HL-60 (cell line): ENCODE measurements at regions not wholly inside any gene's neighbourhood (a gene's known extent, or its start where the extent isn't known, plus 50 kb on each side); places are given as distances from the start of the nearest gene placed in this dataset.

ENCODE experiments used
- DNase-seq, 2 experiments: peaks; one replicate each; pipeline ENCODE4 v3.0.0-alpha.2; 2010 to 2020; ENCODE audit warnings: low read depth in 1 of 2, low spot score in 1 of 2
- H3K27ac ChIP-seq: fragments of 250-450 bp; sonication (Bioruptor Pico); replicated peaks from 2 replicates; pipeline ENCODE4 v1.5.1; 2020; ENCODE audit warnings: mild to moderate bottlenecking, moderate library complexity
- H3K27me3 ChIP-seq: fragments of 250-450 bp; sonication (Bioruptor Pico); 2 replicates; pipeline ENCODE4 v1.5.1; 2021; ENCODE audit warnings: mild to moderate bottlenecking, moderate library complexity; ENCODE audit not compliant: insufficient read depth, poor library complexity, severe bottlenecking
- H3K4me3 ChIP-seq: replicated peaks from 2 replicates; pipeline ENCODE4 v1.5.1; 2011; ENCODE audit warnings: mild to moderate bottlenecking, control low read depth, low read length; ENCODE audit not compliant: insufficient read depth
- CTCF ChIP-seq: IDR thresholded peaks from one replicate; pipeline ENCODE4 v1.5.1; 2011; ENCODE audit warnings: low read length, control low read depth, inconsistent platforms; ENCODE audit not compliant: insufficient read depth
- GABPA ChIP-seq: IDR thresholded peaks from 2 replicates; pipeline ENCODE4 v1.6.1; 2012; ENCODE audit warnings: low read depth
- POLR2AphosphoS5 ChIP-seq: IDR thresholded peaks from 2 replicates; pipeline ENCODE4 v1.6.1; 2012; ENCODE audit warnings: low read depth
- REST ChIP-seq: IDR thresholded peaks from 2 replicates; pipeline ENCODE4 v1.6.1; 2012; ENCODE audit warnings: low read depth; ENCODE audit not compliant: insufficient replicate concordance
- SPI1 ChIP-seq: IDR thresholded peaks from 2 replicates; pipeline ENCODE4 v1.6.1; 2012; ENCODE audit warnings: low read depth, mild to moderate bottlenecking, borderline replicate concordance

DNA sequence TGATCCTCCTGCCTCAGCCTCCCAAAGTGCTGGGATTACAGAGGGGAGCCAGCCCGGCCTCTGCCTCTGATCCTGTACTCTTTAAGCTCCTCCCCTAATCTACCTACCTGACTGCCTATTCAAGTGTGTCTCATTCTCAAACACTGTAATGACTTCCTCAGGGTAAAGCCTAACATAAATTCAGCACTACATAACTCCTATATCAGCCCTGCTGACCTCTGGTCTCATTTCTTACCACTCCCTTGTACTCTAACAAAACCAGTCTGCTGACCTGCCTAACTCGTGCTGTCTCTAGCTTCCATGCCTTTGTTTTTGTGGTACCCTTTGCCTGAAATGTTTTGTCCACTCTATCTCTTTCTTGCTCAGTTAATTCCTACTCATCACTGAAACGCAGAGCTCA, 172.1 kb upstream of the IL12A start:
- Histone ChIP-seq H3K27ac (no peak overlapping the region), H3K27me3 (peaks cover 2% of the 10 kb centered on the region), H3K4me3 (no peak overlapping the region)
- no peak for DNase-seq
- TF ChIP-seq REST: no peak
- TF ChIP-seq SPI1: no peak
- TF ChIP-seq GABPA: no peak
- TF ChIP-seq CTCF: no peak
- no peak for TF ChIP-seq POLR2AphosphoS5

GRCh38 chr3:159817126-159817525, 171.5 kb upstream of the IL12A start:
- Histone ChIP-seq H3K4me3 (no peak overlapping the region), H3K27me3 (peaks cover 2% of the 10 kb centered on the region), H3K27ac (no peak overlapping the region)
- DNase-seq: no peak
- TF ChIP-seq REST (no peak), POLR2AphosphoS5 (no peak), SPI1 (no peak), GABPA (no peak), CTCF (no peak)

GRCh38 chr3:159817571-159817970, 171.1 kb upstream of the IL12A start:
- no peak for DNase-seq
- H3K27ac ChIP-seq: no peak overlapping the region
- peaks cover 2% of the 10 kb centered on the region for H3K27me3 ChIP-seq
- no peak for TF ChIP-seq GABPA
- TF ChIP-seq POLR2AphosphoS5: no peak
- TF ChIP-seq REST: no peak
- no peak for TF ChIP-seq SPI1
- TF ChIP-seq CTCF: no peak
- H3K4me3 ChIP-seq: no peak overlapping the region
